GM23248 (cell line): ENCODE measurements at regions not wholly inside any gene's neighbourhood (a gene's known extent, or its start where the extent isn't known, plus 50 kb on each side); places are given as distances from the start of the nearest gene placed in this dataset.

ENCODE experiments used
- DNase-seq: peaks from one replicate; pipeline ENCODE4 v3.0.0-alpha.2; 2015
- H2AFZ ChIP-seq: fragments of 200-600 bp; sonication (generic); 2 replicates; pipeline ENCODE4 v1.6.1; 2016; ENCODE audit warnings: antibody characterized with exemption
- H3F3A ChIP-seq: fragments of 200-600 bp; sonication (generic); 2 replicates; pipeline ENCODE4 v1.6.1; 2016; ENCODE audit warnings: mild to moderate bottlenecking, antibody characterized with exemption, mixed run types; ENCODE audit not compliant: insufficient read depth
- H3K27ac ChIP-seq: fragments of 200-600 bp; sonication (generic); 2 replicates; pipeline ENCODE4 v1.5.1; 2016; ENCODE audit warnings: mild to moderate bottlenecking
- H3K27me3 ChIP-seq: fragments of 200-600 bp; sonication (generic); replicated peaks from 2 replicates; pipeline ENCODE4 v1.6.1; 2016; ENCODE audit warnings: mild to moderate bottlenecking; ENCODE audit not compliant: insufficient read depth
- H3K36me3 ChIP-seq: fragments of 200-600 bp; sonication (generic); 2 replicates; pipeline ENCODE4 v1.6.1; 2016; ENCODE audit warnings: low read depth, mild to moderate bottlenecking
- H3K4me1 ChIP-seq: fragments of 200-600 bp; sonication (generic); 2 replicates; pipeline ENCODE4 v1.6.1; 2016; ENCODE audit warnings: mild to moderate bottlenecking; ENCODE audit not compliant: insufficient read depth
- H3K4me2 ChIP-seq: fragments of 200-600 bp; sonication (generic); one replicate; pipeline ENCODE4 v1.6.1; 2016; ENCODE audit warnings: mild to moderate bottlenecking; ENCODE audit not compliant: unreplicated experiment
- H3K4me3 ChIP-seq: fragments of 200-600 bp; sonication (generic); 2 replicates; pipeline ENCODE4 v1.5.1; 2016; ENCODE audit warnings: mild to moderate bottlenecking
- H3K79me2 ChIP-seq: fragments of 200-600 bp; sonication (generic); 2 replicates; pipeline ENCODE4 v1.6.1; 2016; ENCODE audit warnings: mild to moderate bottlenecking; ENCODE audit not compliant: insufficient read depth
- H3K9ac ChIP-seq: fragments of 200-600 bp; sonication (generic); 2 replicates; pipeline ENCODE4 v1.6.1; 2016; ENCODE audit warnings: mild to moderate bottlenecking
- H3K9me2 ChIP-seq: fragments of 200-600 bp; sonication (generic); 2 replicates; pipeline ENCODE4 v1.6.1; 2016; ENCODE audit warnings: mixed run types, mild to moderate bottlenecking, moderate library complexity; ENCODE audit not compliant: insufficient read depth
- H3K9me3 ChIP-seq: fragments of 200-600 bp; sonication (generic); one replicate; pipeline ENCODE4 v1.6.1; 2017; ENCODE audit warnings: low read depth
- H4K20me1 ChIP-seq: fragments of 200-600 bp; sonication (generic); 2 replicates; pipeline ENCODE4 v1.6.0; 2016; ENCODE audit not compliant: insufficient read depth
- EZH2 ChIP-seq: fragments of 200-600 bp; sonication (generic); IDR thresholded peaks from 2 replicates; pipeline ENCODE4 v1.6.1; 2018; ENCODE audit warnings: antibody characterized with exemption, mild to moderate bottlenecking; ENCODE audit not compliant: insufficient read depth, poor library complexity, severe bottlenecking
- EZH2phosphoT487 ChIP-seq: fragments of 200-600 bp; sonication (generic); IDR thresholded peaks from 2 replicates; pipeline ENCODE4 v1.6.1; 2018; ENCODE audit warnings: antibody characterized with exemption, moderate library complexity, mild to moderate bottlenecking, low read depth; ENCODE audit not compliant: insufficient read depth
- WGBS, 2 experiments: methylation state at CpG; one replicate each; pipeline ENCODE4 v1.1.6; 2015 to 2017; ENCODE audit warnings: low lambda C conversion rate in 2 of 2, low coverage in 1 of 2; ENCODE audit errors: missing lambda C conversion rate in 2 of 2; 5-methylcytosine and 5-hydroxymethylcytosine counted together
- in situ Hi-C: fragments of 300-500 bp; cut with MboI; formaldehyde crosslinking; loops from 2 replicates; pipeline ENCODE4 v1.15.0; 2020

GRCh38 chr5:124920909-124921666 lies 174.6 kb upstream of the ZNF608 start:
- Histone ChIP-seq H3K9ac (no peak overlapping the region), H3K27ac (no peak overlapping the region), H3K4me3 (no peak overlapping the region), H3K9me3 (no peaks in the 10 kb centered on the region), H3K4me2 (no peak overlapping the region), H3K4me1 (no peaks in the 10 kb centered on the region), H3F3A (no peaks in the 10 kb centered on the region), H3K36me3 (no peaks in the 10 kb centered on the region), H2AFZ (no peak overlapping the region), H3K27me3 (no peaks in the 10 kb centered on the region), H3K79me2 (no peaks in the 10 kb centered on the region), H3K9me2 (no peaks in the 10 kb centered on the region), H4K20me1 (no peaks in the 10 kb centered on the region)
- WGBS, 2 experiments = 83 to 84% methylated on average over 9 of the region's 9 CpGs
- TF ChIP-seq EZH2phosphoT487 = no peak
- TF ChIP-seq EZH2 = no peak
- in situ Hi-C loops = no loop called here
- DNase-seq = no peak

DNA sequence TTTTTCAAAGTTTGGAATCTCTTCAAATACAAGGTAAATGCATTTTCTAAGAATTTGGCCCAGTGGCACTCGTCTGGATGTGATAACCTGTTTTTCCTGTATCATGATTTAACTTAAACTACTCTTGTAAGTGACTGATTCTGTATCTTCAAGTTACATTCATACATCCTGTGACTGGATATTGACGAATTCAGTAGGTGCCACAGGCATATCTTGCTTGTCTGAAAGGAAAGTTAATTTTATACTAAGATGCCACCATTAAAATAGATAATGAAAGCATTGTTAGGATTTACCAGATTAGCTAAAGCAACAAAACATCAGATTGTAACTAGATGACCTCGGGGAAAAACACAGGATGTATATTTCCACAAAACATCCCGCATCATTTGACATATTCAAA lies 175.3 kb upstream of the ZNF608 start:
- WGBS, 2 experiments = 91 to 93% methylated on average over 4 of the region's 4 CpGs
- Histone ChIP-seq H2AFZ (no peak overlapping the region), H3K9me2 (no peaks in the 10 kb centered on the region), H3F3A (no peaks in the 10 kb centered on the region), H3K27me3 (no peaks in the 10 kb centered on the region), H3K9ac (no peak overlapping the region), H3K9me3 (no peaks in the 10 kb centered on the region), H3K27ac (no peak overlapping the region), H3K4me2 (no peak overlapping the region), H3K79me2 (no peaks in the 10 kb centered on the region), H3K36me3 (no peaks in the 10 kb centered on the region), H4K20me1 (no peaks in the 10 kb centered on the region), H3K4me1 (no peaks in the 10 kb centered on the region), H3K4me3 (no peak overlapping the region)
- in situ Hi-C loops = no loop called here
- TF ChIP-seq EZH2 = no peak
- no peak for TF ChIP-seq EZH2phosphoT487
- DNase-seq = no peak

- Histone ChIP-seq H3K27me3 (no peaks in the 10 kb centered on the region), H3K9ac (no peak overlapping the region), H3K79me2 (no peaks in the 10 kb centered on the region), H2AFZ (no peak overlapping the region), H3K9me2 (no peaks in the 10 kb centered on the region), H3K4me1 (no peaks in the 10 kb centered on the region), H3K4me2 (no peak overlapping the region), H3K9me3 (no peaks in the 10 kb centered on the region), H3F3A (0 out of 2 replicates have a peak, but pooled peaks cover 1% of the 10 kb centered on the region), H4K20me1 (no peaks in the 10 kb centered on the region), H3K4me3 (no peak overlapping the region), H3K36me3 (no peaks in the 10 kb centered on the region), H3K27ac (no peak overlapping the region)
- in situ Hi-C loops = no loop called here
- TF ChIP-seq EZH2 (no peak), EZH2phosphoT487 (no peak)
- 69 to 75% methylated on average over 6 of the region's 6 CpGs for WGBS, 2 experiments
- DNase-seq = no peak
These were observed 176.0 kb upstream of the ZNF608 start for GRCh38 chr5:124922255-124922975.

DNA sequence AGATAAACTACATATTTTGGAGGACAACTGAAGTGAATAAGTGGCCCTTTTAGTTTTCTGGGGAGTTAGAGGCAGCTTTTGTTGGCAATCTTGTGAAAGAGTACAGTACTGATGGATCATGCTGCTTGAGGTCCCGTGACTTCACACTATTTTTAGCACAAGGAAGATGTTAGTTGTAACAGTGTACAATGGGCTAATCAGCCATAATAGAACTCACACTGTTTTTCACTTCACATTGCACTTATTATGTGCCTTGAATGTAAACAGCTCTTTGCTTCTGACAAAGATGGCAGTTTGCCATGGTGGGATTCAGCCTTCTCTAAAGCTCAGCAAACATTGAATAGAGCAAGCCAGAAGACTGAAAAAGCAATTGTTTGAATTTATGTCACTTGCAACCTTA lies 176.7 kb upstream of the ZNF608 start:
- H3K9me2 ChIP-seq = no peaks in the 10 kb centered on the region
- in situ Hi-C loops = no loop called here
- WGBS, 2 experiments = 9 to 43% methylated on average over 1 of the region's 1 CpG
- H3F3A ChIP-seq = peaks cover 8% of the 10 kb centered on the region; the same call in 1 of the 2 replicates
- H3K9ac ChIP-seq = no peak overlapping the region
- H3K27me3 ChIP-seq = no peaks in the 10 kb centered on the region
- H3K9me3 ChIP-seq = no peaks in the 10 kb centered on the region
- H3K4me1 ChIP-seq = no peaks in the 10 kb centered on the region
- H3K36me3 ChIP-seq = no peaks in the 10 kb centered on the region
- no peak overlapping the region for H2AFZ ChIP-seq
- no peaks in the 10 kb centered on the region for H3K79me2 ChIP-seq
- TF ChIP-seq EZH2phosphoT487 (no peak), EZH2 (no peak)
- peak; percentile 22 for DNase-seq
- H4K20me1 ChIP-seq = no peaks in the 10 kb centered on the region
- H3K4me3 ChIP-seq = no peak overlapping the region
- H3K27ac ChIP-seq = no peak overlapping the region
- no peak overlapping the region for H3K4me2 ChIP-seq
